ENCODE measurements at regions not wholly inside any gene's neighbourhood (a gene's known extent, or its start where the extent isn't known, plus 50 kb on each side); places are given as distances from the start of the nearest gene placed in this dataset.

DNA sequence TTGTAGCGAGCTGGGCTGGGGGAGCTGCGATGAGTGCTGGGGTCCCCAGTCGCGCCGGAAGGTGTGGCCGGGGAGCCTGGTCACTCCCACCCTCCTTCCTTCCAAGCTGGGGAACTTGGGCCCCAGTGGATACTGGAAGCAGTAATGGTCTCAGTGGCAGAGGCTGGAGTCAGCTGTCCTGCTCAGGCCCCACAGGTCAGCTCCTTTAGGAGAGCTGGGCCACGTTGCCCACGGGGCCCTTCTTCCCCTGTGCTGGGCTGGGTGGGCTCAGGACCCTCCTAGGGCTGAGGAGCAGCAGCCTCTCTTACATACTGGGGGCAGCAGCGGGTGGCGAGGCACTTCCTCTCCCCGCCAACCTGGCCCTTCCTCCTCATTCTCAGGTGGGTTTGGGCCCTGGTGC, 200.6 kb upstream of the MKI67 start:
- TF ChIP-seq, protein P1, sequence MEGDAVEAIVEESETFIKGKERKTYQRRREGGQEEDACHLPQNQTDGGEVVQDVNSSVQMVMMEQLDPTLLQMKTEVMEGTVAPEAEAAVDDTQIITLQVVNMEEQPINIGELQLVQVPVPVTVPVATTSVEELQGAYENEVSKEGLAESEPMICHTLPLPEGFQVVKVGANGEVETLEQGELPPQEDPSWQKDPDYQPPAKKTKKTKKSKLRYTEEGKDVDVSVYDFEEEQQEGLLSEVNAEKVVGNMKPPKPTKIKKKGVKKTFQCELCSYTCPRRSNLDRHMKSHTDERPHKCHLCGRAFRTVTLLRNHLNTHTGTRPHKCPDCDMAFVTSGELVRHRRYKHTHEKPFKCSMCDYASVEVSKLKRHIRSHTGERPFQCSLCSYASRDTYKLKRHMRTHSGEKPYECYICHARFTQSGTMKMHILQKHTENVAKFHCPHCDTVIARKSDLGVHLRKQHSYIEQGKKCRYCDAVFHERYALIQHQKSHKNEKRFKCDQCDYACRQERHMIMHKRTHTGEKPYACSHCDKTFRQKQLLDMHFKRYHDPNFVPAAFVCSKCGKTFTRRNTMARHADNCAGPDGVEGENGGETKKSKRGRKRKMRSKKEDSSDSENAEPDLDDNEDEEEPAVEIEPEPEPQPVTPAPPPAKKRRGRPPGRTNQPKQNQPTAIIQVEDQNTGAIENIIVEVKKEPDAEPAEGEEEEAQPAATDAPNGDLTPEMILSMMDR (IDR thresholded peaks at IDR 0.05; ENCODE audit: insufficient read depth, low read depth, low read length, missing control alignments) = no peak
- DNase-seq (ENCODE audit: low read depth) = no peak
- H3K4me3 ChIP-seq (ENCODE audit: low read length) = no peak overlapping the region

DNA sequence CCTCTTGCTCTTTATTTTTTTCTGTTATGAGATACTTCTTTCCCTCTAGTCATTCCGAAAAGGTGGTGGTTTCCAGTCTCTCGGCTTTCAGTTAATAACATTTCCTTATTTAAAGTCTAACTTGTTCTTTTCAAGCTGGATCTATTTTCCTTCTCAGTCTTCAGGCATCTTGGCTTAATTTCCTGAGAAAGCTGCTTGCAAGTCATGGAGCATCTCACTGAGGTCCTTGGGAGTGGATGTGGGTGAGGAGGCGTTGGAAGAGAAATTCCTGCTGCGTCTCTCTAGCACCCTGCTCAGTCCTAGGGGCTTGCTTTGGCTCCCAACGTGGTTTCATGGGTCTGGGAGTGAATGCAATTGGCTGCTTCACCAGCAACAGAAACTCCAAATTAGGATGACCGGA, 210.2 kb upstream of the MKI67 start:
- TF ChIP-seq, protein P1 (IDR thresholded peaks at IDR 0.05; ENCODE audit: insufficient read depth, low read depth, low read length, missing control alignments) = no peak
- DNase-seq (ENCODE audit: low read depth) = no peak
- no peak overlapping the region for H3K4me3 ChIP-seq (ENCODE audit: low read length)

DNA sequence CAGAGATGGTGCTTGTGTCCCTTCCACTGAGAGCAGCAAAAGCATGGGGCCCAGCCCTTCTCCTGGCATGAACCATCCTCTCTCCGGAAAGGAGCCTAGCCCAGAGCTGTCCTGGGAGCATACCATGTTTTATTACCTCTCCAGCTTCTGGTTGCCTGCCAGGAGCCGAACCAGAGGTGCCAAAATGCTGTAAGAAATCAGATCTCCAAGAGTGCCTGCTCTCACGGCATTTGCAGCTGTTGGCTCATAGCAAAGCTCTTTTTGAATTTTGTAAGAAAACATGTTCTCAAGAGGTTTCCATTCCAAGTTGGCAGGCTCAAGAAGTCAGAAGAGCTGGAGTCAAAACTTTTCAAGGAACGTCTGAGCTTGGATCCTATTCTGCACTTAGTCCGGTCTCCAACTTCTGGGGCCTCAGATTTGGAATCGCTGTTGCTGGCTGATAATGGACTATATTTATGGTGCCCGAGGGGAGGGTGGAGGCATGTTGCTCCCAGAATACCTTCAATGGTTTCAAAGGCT, 211.7 kb upstream of the MKI67 start:
- DNase-seq (ENCODE audit: low read depth) = no peak
- TF ChIP-seq, protein P1 (IDR thresholded peaks at IDR 0.05; ENCODE audit: insufficient read depth, low read depth, low read length, missing control alignments) = no peak
- no peak overlapping the region for H3K4me3 ChIP-seq (ENCODE audit: low read length)

DNA sequence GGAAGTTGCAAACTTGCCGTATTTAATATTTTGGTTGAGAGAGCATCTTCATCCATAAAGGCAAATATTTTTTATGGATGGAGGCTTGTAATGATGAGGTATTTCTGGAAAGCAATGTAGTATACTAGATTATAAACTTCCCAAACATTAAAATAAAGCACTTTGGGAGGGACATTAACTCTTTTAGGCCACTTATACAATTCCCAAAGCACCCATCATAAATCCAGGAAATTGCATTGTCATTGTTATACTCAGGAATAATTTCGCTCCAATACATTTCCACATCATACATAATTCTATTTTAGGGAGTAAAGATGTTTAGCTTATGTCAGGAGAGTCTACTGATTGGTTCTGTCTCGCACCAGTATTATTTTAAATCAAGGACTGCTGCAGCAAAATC, 212.7 kb upstream of the MKI67 start:
- TF ChIP-seq, protein P1 (IDR thresholded peaks at IDR 0.05; ENCODE audit: insufficient read depth, low read depth, low read length, missing control alignments) = no peak
- DNase-seq (ENCODE audit: low read depth) = no peak
- no peak overlapping the region for H3K4me3 ChIP-seq (ENCODE audit: low read length)

DNA sequence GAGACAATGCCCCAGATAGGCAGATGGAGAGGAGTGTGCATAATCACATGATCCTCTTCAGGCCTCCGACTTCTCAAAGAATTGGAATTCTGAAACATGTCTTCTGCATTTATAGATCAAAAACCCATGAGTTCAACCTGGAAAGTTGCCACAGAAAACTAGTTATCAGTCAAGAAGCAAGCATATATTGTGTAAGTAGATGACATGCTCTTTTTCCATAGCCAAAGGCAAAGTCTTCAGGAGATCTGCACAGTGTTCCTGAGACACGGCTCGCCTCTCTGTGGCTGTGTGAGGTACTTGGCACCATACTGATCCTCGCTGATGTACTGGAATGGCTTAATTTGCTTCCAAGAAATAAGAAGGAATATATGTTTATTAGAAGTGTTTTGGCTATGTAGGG, 213.5 kb upstream of the MKI67 start:
- no peak for DNase-seq (ENCODE audit: low read depth)
- H3K4me3 ChIP-seq (ENCODE audit: low read length) = no peak overlapping the region
- TF ChIP-seq, protein P1 (IDR thresholded peaks at IDR 0.05; ENCODE audit: insufficient read depth, low read depth, low read length, missing control alignments) = no peak

DNA sequence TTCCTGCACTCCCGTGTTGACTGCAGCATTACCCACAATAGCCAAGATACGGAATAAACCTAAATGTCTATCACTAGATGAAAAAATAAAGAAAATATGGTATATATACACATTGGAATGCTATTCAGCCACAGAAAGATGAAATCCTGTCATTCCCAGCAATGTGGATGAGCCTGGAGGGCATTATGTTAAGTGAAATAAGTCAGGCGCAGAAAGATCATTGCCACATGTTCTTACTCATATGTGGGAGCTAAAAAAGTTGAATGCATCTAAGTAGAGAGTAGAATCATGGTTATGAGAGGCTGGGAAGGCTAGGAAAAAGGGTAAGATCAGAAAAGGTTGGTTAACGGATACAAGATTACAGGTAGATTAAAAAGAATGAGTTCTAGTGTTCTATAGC, 219.1 kb upstream of the MKI67 start:
- TF ChIP-seq, protein P1 (IDR thresholded peaks at IDR 0.05; ENCODE audit: insufficient read depth, low read depth, low read length, missing control alignments) = no peak
- H3K4me3 ChIP-seq (ENCODE audit: low read length) = no peak overlapping the region
- DNase-seq (ENCODE audit: low read depth) = no peak

DNA sequence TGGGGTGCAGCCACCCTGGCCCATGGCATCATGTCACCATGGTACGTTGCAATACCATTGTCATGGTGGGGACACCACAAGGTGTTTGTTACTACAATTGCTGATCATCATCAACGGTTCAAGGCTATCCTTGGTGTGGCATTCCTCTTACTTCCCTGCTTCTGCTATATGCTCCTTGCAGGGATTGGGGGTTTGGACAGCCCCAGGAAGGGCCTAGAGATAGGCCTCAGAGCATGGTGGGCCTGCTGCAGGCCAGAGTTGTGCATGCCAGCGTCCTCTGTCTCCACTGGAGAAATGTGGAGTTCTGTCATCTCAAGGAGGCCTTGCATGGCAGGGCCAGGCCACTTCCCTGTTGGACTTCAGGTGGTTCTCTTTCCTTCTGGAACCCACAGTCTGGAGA, 234.6 kb upstream of the MKI67 start:
- H3K4me3 ChIP-seq (ENCODE audit: low read length) = no peak overlapping the region
- DNase-seq (ENCODE audit: low read depth) = no peak
- TF ChIP-seq, protein P1 (IDR thresholded peaks at IDR 0.05; ENCODE audit: insufficient read depth, low read depth, low read length, missing control alignments) = no peak

Measured in epithelial cell of esophagus (primary cell).